BJ (cell line): ENCODE measurements at regions not wholly inside any gene's neighbourhood (a gene's known extent, or its start where the extent isn't known, plus 50 kb on each side); places are given as distances from the start of the nearest gene placed in this dataset.

Experiments
- CTCF ChIA-PET: fragments of 350-600 bp; formaldehyde crosslinking; extraction: SDS; loops from one replicate; lab custom pipeline; 2021; ENCODE audit warnings: antibody characterized with exemption, inconsistent platforms; lab: Yijun Ruan, JAX
- POLR2A ChIA-PET: fragments of 300-600 bp; sonication (Branson Sonifier 250); formaldehyde crosslinking; extraction: SDS; loops from one replicate; lab custom pipeline; 2021; ENCODE audit warnings: antibody characterized with exemption; lab: Charles Lee
- DNase-seq: peaks from one replicate; pipeline ENCODE4 v3.0.0-alpha.2; 2011; ENCODE audit warnings: low read depth
- H3K27me3 ChIP-seq: 2 replicates; pipeline ENCODE4 v1.6.0; 2011; ENCODE audit warnings: low read length; ENCODE audit not compliant: control insufficient read depth, insufficient read depth
- H3K36me3 ChIP-seq: 2 replicates; pipeline ENCODE4 v1.5.1; 2011; ENCODE audit warnings: low read length; ENCODE audit not compliant: control insufficient read depth, insufficient read depth
- H3K4me3 ChIP-seq: 2 replicates; pipeline ENCODE4 v1.5.1; 2011; ENCODE audit warnings: low read depth, mild to moderate bottlenecking, control low read depth, low read length
- TF ChIP-seq, protein P1 (sequence below): IDR thresholded peaks from 2 replicates; pipeline ENCODE4 v1.5.1; 2011; ENCODE audit warnings: low read depth, mild to moderate bottlenecking, control low read depth, inconsistent platforms, low read length, moderate library complexity; ENCODE audit not compliant: insufficient read depth

DNA sequence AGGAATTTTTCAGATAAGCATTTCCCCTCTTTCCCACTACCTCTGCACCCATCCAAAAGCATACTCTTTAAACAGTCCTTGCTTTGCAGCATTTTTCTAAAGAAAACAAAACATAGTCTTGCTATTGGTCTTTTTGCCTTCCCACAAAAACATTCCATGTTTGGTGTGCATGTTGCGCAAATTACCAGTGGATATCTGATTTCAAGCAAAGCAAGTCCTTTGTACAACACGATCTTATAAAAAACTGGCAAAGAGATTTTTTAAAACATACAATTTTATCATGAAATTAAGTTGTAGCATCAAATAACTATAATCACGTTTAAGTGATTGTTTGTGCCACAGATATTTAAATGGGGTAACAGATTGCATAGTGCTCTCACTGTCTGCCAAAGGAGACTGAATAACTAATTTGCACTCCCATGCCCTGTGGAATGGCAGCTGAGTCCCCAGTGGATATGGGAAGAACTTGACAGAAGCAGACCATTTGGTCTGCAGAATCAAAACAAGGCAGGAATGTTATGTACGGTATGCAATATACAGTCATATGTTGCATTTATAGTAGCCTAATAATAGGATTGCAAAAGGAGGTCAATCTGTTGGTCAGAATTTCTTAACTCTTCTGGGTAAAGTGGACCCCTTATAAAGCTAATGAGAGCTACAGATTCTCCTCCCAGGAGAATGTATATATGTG lies 285.7 kb downstream of the TBC1D4 start:
- ChIA-PET POLR2A (no interaction called here), CTCF (no interaction called here)
- Histone ChIP-seq H3K4me3 (no peak overlapping the region), H3K36me3 (no peaks in the 10 kb centered on the region), H3K27me3 (peaks cover 4% of the 10 kb centered on the region)
- TF ChIP-seq, protein P1, sequence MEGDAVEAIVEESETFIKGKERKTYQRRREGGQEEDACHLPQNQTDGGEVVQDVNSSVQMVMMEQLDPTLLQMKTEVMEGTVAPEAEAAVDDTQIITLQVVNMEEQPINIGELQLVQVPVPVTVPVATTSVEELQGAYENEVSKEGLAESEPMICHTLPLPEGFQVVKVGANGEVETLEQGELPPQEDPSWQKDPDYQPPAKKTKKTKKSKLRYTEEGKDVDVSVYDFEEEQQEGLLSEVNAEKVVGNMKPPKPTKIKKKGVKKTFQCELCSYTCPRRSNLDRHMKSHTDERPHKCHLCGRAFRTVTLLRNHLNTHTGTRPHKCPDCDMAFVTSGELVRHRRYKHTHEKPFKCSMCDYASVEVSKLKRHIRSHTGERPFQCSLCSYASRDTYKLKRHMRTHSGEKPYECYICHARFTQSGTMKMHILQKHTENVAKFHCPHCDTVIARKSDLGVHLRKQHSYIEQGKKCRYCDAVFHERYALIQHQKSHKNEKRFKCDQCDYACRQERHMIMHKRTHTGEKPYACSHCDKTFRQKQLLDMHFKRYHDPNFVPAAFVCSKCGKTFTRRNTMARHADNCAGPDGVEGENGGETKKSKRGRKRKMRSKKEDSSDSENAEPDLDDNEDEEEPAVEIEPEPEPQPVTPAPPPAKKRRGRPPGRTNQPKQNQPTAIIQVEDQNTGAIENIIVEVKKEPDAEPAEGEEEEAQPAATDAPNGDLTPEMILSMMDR: no peak
- DNase-seq: no peak

GRCh38 chr13:75195495-75196146 lies 286.3 kb downstream of the TBC1D4 start:
- Histone ChIP-seq H3K36me3 (no peaks in the 10 kb centered on the region), H3K4me3 (no peak overlapping the region), H3K27me3 (peaks cover 4% of the 10 kb centered on the region)
- TF ChIP-seq, protein P1: no peak
- DNase-seq: no peak
- POLR2A ChIA-PET: no interaction called here
- CTCF ChIA-PET: no interaction called here

DNA sequence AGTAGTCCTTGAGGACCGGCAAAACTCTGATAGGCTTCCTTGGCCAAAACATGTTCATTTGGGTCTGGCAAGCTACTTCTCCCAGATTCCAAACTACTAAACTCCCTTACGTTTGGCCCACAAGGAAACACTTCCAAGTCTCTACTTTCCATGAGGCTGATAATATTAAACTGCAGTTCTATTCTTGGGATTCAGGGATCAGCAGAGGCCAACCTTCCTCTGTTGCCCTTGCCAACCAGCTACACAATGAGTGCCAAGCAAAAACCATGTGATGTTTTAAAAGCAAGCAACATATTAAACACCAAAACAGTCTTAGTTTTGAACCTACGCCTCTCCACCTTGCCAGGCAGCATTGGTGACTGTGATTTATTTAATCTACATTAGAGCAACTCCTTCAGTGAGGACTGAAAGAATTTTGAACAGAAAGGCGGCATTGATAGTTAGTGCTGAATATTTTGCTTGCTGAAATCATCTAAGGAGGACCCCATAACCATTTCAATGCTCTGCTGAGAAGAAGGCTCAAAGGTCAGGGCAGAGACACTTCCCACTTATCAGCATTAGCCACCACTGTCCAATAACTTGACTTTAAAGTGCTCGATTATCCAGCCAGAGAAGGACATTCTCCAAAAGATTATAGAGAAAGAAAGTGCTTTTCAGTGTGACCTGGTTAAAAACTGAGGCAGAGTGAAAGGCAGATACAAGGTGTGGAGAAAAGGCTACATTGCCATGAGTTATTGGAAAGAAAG lies 287.1 kb downstream of the TBC1D4 start:
- no peak overlapping the region for H3K4me3 ChIP-seq
- ChIA-PET POLR2A (no interaction called here), CTCF (no interaction called here)
- TF ChIP-seq, protein P1: no peak
- H3K27me3 ChIP-seq: peaks cover 4% of the 10 kb centered on the region
- H3K36me3 ChIP-seq: no peaks in the 10 kb centered on the region
- no peak for DNase-seq

DNA sequence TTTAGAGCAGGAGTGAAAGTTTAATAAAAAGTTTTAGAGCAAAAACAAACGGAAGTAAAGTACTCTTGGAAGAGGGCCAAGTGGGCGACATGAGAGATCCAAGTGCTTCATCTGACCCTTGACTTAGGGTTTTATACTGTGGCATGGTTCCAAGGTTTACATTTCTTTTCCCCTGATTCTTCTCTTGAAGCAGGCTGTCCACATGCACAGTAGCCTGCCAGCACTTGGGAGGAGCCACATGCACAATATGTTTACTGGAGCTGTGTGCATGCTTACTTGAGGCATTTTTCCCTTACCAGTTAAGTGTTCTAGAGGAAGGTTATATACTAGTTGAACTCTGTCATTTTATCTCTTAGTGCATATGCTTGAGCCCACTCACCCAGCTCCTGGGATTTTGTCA lies 295.6 kb downstream of the TBC1D4 start:
- TF ChIP-seq, protein P1: no peak
- POLR2A ChIA-PET: no interaction called here
- H3K27me3 ChIP-seq: no peaks in the 10 kb centered on the region
- no peak overlapping the region for H3K4me3 ChIP-seq
- H3K36me3 ChIP-seq: no peaks in the 10 kb centered on the region
- no peak for DNase-seq
- CTCF ChIA-PET: interaction anchor here (1.4 kb wide), 1 partner anchor 16 kb away, joined by 3 read pairs; no protein-coding TSS in a partner anchor

- TF ChIP-seq, protein P1: no peak
- ChIA-PET POLR2A (no interaction called here), CTCF (interaction anchor here (0.9 kb wide), 1 partner anchor 915 kb away, joined by 3 read pairs; no protein-coding TSS in a partner anchor)
- H3K27me3 ChIP-seq: no peaks in the 10 kb centered on the region
- peak; percentile 41 for DNase-seq
- no peaks in the 10 kb centered on the region for H3K36me3 ChIP-seq
- no peak overlapping the region for H3K4me3 ChIP-seq
These were observed 300.1 kb downstream of the TBC1D4 start for GRCh38 chr13:75181906-75182305.
